ENCODE measurements at regions not wholly inside any gene's neighbourhood (a gene's known extent, or its start where the extent isn't known, plus 50 kb on each side); places are given as distances from the start of the nearest gene placed in this dataset.

DNA sequence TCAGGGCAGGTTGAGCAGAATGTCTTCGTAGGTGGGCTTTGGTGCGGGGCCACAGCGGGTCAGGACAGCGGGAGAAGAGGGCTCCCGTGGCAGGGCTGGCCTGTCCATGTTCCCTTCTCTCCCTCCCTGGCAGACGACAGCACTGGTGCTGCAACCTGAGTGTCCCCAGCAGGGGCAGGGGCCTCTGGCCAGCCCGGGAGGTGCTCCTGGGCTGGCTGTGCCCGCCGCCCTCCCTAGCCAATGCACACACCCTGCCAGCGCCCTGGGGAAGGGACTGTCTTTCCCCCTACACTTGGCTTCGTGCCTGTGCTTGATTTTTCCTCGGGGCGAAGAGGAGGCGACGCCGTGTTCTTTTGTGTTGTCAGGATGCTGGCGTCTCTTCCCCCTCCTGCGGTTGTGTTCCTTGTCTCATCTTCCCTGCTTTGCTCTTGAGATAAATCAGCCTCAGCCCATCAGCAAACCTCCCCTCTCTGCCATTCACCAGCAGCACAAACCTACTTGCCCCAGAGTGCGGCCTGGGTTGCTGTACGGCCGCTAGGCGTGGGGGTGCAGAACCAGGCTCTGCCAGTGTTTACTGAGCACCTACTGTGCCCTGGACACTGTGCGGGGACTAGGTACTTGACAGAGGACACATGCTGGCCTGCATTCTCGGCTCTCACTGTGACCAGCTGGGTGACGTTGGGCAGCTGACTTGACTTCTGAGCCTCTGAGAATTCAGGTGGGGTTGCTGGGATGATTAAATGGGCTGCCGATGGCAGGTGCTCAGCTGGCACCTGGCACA is 237.3 kb upstream of the CIBAR2 start:
- DNase-seq, result no peak

DNA sequence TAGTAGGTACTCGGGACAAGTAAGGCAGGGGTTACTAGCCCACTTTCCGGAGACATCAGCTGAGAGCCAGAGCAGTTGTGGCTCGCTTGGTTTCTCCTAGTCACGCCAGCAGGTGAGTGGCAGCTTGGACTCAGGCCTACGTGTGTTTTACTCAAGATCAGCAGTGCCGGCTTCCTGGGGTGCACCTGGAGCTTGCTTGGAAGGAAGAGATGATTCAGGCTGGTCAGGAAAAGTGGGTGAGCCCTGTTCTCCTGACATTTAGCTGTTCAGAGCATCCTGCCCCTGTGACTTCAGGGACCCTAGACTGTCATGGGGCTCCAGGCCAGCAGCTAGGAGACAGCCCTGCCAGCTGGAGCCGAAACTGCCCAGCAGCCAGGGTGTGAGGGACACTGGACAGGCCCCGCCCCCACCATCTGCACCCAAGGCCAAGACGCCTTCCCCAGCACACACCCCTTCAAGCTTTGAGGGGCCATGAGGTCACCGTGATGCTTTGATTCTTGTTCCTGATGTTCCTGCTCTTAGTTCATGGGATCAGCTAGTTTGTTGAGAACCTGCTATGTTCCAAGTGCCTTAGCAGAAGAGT is 238.0 kb upstream of the CIBAR2 start:
- no peak for DNase-seq

DNA sequence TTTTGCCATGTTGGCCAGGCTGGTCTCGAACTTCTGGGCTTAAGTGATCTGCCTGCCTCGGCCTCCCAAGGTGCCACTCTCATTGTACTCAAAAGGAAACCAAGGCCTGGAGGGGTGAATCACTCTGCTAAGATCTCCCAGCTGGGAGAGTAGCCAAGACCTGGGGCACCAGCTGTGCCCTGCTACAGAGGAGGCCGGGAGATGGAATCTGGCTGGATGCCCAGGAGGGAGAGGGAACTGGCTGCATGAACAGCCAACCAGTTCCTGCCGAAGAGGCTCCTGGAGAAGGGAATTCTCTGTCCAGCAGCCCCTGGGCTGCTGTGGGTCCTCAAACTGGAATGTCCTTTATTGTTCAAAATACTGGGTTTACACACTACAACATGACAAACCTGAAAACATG is 238.7 kb upstream of the CIBAR2 start:
- peak; percentile 39 for DNase-seq

DNA sequence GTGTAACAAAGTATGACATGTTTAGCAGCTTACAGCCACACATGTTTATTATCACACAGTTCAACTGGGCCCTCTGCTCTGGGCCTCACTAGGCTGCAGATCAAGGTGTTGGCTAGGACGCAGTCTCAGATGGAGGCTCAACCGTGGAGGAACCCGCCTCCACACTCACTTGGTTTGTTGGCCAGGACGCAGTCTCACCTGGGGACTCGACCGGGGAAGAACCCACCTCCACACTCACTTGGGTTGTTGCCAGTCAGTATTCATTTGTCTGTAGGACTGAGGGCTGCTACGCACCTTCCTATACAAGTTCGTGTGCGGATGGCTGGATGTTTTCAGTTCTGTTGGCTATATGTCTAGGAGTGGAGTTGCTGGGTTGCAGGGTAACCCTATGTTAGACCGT is 240.7 kb upstream of the CIBAR2 start:
- no peak for DNase-seq

DNA sequence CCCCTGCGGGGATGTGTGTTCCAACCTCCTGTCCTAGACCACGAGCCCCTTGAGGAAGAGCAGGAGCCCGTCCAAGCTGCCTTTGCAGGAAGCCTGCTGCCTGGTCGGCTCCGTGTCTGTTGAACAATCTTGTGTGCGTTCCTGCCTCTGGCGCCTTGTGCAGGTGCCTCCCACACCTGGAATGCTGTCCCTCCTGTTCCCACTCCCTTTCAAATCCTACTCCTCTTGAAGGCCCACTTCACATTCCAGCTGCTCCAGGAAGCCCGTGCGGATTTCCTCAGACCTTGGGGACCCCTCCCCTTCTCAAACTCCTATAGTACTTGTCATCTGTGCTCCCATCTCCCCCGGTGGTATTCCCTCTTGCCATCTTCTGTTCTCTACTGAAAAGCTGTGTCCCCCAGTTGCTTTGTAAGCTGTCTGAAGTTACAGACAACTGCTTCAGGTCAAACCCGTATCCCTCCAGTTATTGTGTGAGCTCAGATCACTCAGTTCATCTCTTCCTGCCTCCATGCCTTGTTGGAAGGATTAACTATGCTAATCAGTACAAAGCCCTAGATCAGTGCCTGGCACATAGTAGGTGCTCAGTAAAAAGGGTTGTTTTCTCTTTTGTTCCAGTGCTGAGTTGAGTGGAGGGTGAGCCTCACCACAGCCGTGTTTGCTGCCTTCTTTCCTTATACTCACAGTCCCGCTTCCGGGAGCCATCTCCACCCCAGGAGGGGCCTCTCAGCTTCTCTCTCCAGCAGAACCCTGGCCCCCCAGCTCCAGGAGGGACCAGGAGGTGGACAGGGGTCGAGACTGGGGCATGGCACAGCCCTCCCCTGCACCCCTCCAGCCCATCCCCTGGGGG is 241.8 kb upstream of the CIBAR2 start:
- no peak for DNase-seq

DNA sequence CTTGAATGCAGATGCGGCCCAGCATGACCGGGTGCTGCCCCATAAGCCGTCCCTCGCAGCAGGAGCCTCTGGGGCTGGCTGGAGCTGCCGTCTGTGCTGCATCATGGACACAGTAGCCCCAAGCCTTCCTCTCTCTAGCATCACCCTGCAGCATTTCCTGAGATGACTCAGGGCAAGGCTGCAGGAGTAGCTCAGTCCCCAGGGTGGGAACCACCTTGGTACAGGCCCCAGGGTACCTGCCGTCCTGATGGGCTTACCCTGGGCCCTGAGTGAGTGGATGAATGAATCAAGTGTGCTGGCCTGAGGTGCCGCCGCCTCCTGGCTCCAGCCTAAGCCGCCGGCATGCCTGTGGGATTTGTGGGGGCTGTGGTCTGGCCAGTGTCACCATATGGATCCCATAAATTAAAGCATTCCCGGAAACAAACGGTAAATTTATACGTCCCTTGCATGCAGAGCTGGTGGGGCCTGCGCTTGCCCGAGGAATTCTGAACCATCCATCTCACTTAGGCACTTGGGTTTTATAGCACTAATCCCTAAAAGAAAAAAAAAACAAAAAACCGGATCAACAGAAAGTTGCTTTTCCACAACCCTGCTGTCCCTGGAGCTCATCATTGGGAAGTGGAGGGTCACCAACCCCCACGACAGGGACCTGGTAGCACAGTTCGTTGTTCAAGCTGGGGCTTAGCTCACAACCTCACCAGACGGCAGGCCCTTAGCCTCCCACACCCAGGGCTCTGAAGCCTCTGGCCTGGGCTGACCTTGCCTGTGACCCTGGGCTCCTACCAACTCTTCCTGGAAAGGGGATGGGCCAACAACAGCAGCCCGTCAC is 242.6 kb upstream of the CIBAR2 start:
- no peak for DNase-seq

DNA sequence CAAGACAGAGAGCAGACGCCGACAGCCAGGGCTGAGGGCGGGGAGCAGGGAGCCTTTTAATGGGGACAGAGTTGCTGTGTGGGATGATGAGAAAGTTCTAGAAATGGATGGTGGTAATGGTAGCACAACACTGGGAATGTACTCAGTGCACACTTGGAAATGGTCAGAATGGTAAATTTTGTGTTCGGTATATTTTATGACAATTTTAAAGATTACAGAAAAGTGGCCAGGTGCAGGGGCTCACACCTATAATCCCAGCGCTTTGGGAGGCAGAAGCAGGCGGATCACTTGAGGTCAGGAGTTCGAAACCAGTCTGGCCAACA is 243.2 kb upstream of the CIBAR2 start:
- no peak for DNase-seq

DNA sequence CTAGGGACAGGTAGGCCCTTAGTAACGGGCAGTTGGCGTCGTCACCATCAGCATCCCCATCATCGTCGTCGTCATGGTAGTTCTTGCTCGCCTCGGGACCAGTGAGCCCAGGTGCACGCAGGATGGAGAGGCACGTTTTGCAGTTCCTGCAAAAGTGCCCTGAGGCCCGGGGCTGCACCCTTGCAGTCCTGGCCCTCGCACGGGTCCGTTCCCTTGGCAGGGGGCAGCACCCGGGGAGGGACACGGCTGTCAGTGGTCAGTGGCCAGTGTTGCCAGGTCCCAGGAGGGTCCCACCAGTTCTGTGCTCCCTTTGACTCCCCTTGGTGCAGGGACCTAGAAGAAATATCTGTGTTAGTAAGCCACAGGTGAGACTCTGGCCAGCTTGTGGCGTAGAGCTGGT is 243.9 kb upstream of the CIBAR2 start:
- DNase-seq, result no peak

DNA sequence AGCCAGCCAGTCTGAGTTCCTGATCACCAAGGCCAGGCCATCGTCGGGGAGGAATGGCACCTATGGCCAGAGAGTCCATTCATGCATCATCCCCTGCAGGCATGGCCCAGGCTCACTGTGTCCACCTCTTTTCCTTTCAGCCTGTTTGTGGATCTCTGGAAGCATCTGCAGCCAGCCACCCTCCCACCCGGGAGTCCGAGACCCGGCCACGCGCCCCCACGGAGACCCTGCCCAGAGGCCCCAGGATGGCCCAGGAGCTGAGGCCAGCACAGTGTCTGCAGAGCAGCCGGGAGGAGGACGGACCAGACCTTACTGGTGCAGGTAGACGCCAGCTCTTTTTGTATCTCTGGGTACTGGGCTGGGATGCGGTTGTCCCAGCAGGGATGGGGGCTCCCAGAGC is 245.1 kb upstream of the CIBAR2 start:
- DNase-seq, result no peak

DNA sequence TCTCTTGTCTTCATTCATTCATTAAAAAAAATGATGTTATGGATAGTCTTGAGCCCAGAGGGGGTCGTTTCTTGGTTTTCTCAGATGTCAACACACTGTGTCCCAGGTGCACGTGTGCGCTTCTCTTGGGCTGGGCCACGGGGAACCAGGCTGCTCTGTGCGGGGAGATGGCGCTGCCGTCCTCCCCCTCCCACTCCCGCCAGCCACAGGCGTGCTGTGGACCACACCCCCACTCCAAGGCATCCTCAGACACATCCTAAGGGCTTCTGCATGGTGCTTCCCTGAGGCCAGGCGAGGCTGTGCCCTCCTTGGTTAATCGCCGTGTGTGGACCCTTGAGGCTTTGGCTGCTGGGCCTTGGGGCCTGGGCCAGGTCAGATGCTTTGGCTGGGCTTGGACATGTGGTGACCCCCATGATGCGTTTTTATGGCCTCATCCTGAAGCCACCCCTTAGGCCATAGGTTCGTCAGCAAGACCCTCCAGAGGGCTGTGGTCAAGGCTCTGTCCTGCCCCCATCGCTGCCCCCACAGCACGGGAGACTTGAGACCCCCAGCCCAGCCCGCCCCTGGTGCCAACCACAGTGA is 245.7 kb upstream of the CIBAR2 start:
- no peak for DNase-seq

DNA sequence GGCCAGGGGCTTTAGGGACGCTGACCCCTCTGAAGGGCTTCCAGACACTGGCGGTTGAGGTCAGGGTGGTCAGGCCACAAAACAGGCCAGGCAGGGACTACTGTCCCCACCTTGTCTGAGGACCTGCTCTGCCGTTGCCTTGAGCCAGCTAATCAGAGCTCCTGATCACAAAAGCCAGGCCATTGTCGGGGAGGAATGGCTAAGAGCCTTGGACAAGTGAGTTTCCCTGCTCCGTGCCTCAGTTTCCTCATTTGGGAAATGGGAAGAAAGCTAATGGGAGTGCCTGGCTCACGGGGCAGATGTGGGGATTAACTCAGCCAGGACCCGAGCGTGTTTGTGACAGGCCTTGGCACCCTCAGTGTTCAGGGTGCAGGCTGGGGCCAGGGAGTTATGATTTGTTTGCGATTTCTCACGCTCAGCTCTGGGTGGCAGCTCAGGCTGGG is 246.5 kb upstream of the CIBAR2 start:
- DNase-seq, result no peak

DNA sequence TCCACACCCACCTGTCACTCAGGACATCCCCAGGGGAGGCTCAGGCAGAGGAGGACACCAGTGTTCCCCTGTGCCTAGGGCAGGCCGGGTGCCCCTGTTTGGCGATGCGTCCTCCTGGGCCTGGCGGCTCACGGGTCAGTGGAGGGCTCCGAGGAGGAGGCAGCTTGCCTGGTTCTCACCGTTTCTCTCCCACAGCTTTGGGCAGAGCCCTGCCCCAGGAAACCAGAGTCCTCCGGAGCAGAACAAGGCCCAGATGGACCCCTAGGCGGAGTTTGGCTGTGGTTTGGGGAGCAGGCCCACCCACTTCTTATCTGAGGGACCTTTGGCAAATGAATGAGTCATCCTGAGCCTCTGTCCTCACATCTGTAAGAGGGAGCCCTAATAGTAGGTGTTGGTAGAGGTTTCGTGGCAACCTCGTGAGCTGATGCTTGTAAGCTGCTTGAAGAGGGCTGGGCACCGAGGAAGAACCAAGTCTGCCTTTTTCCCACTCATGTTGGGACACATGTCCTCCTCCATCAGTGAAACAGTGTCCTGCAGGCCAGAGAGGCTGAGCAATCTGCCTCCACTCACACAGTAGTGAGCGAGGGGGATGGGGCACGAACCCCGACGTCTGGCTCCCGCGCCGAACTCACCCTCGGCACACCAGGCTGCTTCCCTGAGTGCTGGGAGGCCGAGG is 247.0 kb upstream of the CIBAR2 start:
- DNase-seq, result no peak

DNA sequence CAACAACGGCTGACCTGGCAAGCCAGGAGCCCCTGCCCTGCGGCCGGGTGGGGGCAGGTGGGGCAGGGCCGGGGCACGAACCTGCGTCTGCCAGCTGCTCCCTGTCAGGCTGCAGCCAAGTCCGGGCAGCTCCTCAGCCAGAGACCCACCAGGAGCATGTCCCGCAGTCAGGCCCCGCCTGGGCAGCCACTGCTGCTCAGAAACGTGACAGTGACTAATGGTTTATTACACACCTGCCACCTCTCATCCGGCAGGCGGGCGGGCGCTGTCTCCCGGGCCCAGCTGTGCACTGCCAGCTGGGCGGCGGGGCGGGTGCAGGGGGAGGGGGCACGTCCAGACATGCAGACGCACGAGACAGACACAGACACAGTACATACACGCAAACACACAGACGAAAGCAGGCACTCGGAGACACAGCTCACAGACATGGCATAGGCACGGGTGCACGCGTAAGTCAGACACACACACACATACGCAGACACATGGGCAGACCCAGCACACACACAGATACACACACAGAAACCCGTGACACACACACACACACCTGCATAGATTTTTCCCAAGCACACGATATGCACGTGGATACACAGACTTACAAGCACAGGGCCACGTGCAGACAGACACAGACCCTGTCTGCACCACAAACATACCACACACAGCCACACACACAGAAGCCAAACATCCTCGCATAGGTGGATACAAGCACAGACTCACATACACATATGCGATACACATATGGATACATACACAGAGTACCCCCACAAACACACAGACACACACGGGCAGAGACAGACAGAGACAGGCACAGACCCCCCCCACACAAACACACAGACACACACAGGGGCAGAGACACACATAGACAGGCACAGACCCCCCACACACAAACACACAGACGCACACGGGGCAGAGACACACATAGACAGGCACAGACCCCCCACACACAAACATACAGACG is 248.3 kb upstream of the CIBAR2 start:
- DNase-seq, result no peak

DNA sequence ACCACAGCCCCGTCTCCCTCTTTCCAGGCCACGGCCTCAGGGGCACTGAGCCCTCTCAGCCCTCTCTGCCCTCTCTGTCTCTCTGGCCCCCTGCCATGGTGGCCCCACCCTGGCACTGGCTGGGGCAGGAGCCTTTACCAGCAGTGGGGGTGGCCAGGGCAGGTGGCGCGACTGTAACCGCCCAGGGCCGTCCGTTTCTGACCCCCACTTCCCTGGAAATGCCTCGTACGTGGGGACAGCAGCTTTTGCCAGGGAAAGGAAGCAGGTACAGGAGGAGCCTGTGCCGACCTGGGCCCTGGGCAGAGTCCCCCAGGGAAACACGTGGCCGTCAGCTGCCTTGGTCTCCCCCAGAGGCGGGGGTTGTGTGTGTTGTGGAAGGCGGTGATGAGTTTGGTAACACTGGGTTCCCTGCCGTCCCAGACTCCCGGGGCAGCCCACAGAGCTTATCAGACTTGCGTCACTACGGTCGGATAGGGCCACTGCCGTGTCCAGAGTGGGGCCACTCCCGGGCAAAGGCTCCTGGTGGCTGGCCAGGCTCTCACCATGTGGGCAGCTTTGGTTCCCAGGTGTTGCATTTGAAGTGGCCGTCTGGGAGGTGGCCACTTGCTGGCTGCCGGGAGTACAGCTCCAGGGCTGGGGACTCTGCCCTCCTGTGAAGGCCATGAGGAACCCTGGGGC is 249.3 kb upstream of the CIBAR2 start:
- no peak for DNase-seq

DNA sequence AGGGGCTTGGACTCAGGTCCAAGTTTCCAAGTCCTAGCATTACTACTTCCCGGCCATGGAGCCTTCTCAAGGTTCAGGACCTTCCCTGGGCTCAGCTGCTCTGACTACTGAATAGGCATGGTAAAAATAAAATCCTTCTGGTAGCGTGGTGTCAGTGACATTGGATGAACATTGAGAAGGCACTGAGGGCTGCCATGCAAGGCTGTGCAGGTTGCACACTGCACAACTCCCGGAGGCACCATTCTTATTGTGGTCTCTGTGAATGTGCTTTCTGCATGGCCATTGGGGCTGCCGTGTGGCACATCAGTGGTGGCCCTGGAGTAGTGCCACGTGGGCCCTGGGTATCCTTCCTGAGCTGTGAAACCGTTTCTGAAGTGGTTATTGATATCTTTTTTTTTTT is 250.2 kb upstream of the CIBAR2 start:
- DNase-seq, result no peak

DNA sequence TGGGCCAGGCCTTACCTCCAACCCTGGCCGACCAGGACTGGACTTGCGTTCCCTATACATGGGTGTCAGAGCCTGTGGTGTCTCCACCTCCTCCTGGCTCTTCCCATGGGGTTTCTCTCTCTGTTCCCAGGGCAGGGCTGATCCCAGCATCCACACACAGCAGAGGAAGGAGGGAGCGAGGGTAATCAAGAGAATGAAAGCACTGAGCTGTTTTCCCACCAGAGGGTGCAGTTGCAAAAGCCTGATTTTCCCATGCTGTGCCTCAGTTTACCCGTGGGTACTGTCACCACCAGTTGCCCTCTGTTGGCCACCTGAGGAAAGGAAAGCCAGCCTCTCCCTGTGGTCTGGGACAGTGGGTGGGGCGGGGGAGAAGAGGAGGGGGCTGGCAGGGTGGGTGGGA is 249.7 kb upstream of the GSE1 start:
- DNase-seq, result no peak

DNA sequence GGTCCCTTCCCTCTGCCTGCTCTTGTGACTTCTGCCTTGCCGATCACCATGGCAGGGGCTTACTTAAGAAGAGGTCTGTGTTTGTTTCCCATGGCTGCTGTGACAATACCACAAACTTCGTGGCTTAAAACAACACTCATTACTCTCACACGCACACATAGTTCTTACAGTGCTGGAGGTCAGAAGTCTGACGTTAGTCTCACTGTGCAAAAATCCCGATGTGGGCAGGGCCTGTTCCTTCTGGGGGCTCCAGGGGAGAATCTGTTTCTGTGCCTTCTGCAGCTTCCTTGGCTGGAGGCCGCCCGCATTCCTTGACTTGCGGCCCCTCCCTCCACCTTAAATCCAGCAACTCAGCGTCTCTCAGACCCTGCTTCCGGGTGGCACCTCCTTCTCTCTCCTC is 249.2 kb upstream of the GSE1 start:
- DNase-seq, result no peak

DNA sequence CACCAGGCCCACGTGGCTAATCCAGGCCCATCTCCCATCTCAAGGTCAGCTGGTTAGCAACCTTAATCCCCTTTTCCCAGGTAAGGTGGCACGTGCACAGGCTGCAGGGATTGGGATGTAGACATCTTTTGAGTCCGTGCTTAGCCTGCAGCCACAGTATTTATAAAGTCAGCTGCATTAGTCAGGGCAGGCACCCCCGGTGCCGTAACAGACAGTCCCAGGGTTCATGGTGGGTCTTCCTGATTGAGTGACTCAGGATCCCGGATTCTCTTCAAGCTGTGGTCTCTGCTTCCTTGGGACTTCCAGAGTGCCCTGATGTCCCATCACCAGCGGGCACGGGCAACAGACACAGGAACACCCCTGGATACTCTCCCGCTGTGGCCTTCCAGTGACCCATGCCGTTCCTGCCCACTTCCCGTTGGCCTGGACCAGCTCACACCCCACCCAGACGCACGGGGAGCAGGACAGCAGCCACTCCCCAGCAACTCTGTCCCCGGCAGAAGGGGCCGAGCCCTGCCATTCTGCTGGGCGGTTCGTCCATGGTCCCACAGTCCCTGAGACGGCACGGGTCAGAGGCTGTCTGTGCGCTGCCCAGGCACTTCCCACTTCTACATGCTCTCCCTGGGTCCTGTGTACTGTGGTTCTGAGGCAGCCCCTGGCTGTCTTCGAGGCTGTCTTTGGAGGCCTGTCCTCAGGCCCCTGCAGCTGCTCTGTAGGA is 248.6 kb upstream of the GSE1 start:
- DNase-seq, result no peak

DNA sequence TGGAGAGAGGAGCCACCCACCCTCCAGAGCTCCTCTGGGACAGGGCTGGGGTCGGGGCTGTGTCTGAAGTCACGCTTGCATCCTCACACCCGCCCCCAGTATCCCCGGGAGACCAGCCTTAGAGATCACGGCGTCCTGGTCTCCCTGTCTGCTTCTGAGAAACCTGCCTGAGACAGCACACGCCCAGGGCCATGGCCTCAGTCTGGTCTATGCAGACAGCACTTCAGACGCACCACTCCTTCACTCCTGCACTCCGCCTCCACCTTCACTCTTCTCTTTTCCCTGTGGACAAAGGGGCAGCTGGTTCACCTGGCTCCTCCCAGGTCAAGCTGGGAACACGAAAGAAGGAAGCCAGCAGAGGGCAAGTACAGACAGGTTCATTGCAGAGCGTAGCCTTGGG is 248.0 kb upstream of the GSE1 start:
- DNase-seq, result no peak

Data from GOT3 (cell line).